Astrocyte (in vitro differentiated cells and primary cell): ENCODE measurements at regions not wholly inside any gene's neighbourhood (a gene's known extent, or its start where the extent isn't known, plus 50 kb on each side); places are given as distances from the start of the nearest gene placed in this dataset.
"Not testable (repeated sequence)": the region's sequence is repeated elsewhere in the genome, so short reads cannot be mapped to it uniquely, and the experiment has no call there.

Experiments
- CTCF ChIP-seq: IDR thresholded peaks from 2 replicates; pipeline ENCODE4 v1.5.1; 2011; ENCODE audit warnings: low read depth, mild to moderate bottlenecking, inconsistent platforms, low read length, moderate library complexity; ENCODE audit not compliant: insufficient read depth
- EZH2 ChIP-seq: IDR thresholded peaks from 2 replicates; pipeline ENCODE4 v1.6.1; 2012; ENCODE audit warnings: mild to moderate bottlenecking, low read length, inconsistent platforms; ENCODE audit not compliant: insufficient read depth

GRCh38 chr20:30951088-30951487 lies 306.4 kb upstream of the DEFB115 start:
- TF ChIP-seq CTCF, EZH2: not testable (repeated sequence)
